Gastrocnemius medialis (tissue), 4 donors: ENCODE measurements at regions not wholly inside any gene's neighbourhood (a gene's known extent, or its start where the extent isn't known, plus 50 kb on each side); places are given as distances from the start of the nearest gene placed in this dataset.

Experiments used
- POLR2A ChIP-seq, 2 donors: fragments of 450-650 bp; IDR thresholded peaks; one replicate each; pipeline ENCODE4 v1.6.1; 2017; ENCODE audit warnings: antibody characterized with exemption in 2 of 2, mild to moderate bottlenecking in 2 of 2, moderate library complexity in 2 of 2
- TF ChIP-seq, protein P1 (sequence below), 5 experiments: fragments of 450-650 bp in 3 of 5; fragments of 200-600 bp in 2 of 5; sonication (generic) in 2 of 5; IDR thresholded peaks in 4 of 5; conservative IDR thresholded peaks in 1 of 5; 1 replicate in 4 of 5; 2 replicates in 1 of 5; pipeline ENCODE4 v1.5.1; 2016 to 2019; ENCODE audit warnings: antibody characterized with exemption in 5 of 5, mild to moderate bottlenecking in 3 of 5, moderate library complexity in 3 of 5

DNA sequence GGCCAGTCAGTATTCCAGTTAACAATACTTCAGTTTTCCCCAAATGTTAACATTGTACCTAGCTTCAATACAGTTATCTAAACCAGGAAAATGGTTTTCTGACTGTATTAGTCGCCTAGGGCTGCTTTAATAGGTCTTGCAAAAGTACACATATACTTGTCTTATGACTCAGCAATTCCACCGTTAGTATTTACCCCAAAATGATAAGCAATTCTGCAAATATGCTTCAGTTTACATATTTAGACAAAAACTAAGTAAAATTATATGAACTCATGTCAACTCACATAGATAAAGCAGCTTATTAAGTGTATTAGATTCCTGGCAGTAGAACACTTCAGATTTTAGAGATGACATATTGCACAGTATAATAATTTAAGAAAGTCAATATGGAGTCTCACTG, 363.3 kb downstream of the ARL4A start:
- no peak for TF ChIP-seq POLR2A (IDR thresholded peaks at IDR 0.05)
- TF ChIP-seq, protein P1, sequence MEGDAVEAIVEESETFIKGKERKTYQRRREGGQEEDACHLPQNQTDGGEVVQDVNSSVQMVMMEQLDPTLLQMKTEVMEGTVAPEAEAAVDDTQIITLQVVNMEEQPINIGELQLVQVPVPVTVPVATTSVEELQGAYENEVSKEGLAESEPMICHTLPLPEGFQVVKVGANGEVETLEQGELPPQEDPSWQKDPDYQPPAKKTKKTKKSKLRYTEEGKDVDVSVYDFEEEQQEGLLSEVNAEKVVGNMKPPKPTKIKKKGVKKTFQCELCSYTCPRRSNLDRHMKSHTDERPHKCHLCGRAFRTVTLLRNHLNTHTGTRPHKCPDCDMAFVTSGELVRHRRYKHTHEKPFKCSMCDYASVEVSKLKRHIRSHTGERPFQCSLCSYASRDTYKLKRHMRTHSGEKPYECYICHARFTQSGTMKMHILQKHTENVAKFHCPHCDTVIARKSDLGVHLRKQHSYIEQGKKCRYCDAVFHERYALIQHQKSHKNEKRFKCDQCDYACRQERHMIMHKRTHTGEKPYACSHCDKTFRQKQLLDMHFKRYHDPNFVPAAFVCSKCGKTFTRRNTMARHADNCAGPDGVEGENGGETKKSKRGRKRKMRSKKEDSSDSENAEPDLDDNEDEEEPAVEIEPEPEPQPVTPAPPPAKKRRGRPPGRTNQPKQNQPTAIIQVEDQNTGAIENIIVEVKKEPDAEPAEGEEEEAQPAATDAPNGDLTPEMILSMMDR (IDR thresholded peaks at IDR 0.05 in 4 of 5, conservative IDR thresholded peaks at IDR 0.05 in 1 of 5) = no peak
